HEK293 (cell line): ENCODE measurements at regions not wholly inside any gene's neighbourhood (a gene's known extent, or its start where the extent isn't known, plus 50 kb on each side); places are given as distances from the start of the nearest gene placed in this dataset.

Source experiments
- ZNF211 ChIP-seq: fragments of 450-650 bp; formaldehyde crosslinking; IDR thresholded peaks from 2 replicates; pipeline ENCODE4 v1.5.1; 2016; ENCODE audit warnings: low read depth, missing biosample characterization, missing genetic modification characterization
- ZSCAN23 ChIP-seq: fragments of 450-650 bp; formaldehyde crosslinking; IDR thresholded peaks from 2 replicates; pipeline ENCODE4 v1.5.1; 2016; ENCODE audit warnings: missing biosample characterization, missing genetic modification characterization
- TF ChIP-seq, protein P1 (sequence below): fragments of 450-650 bp; formaldehyde crosslinking; IDR thresholded peaks from 2 replicates; pipeline ENCODE4 v1.5.1; 2016; ENCODE audit warnings: missing biosample characterization, missing genetic modification characterization
- TF ChIP-seq, protein P2 (sequence below): fragments of 450-650 bp; IDR thresholded peaks from 2 replicates; pipeline ENCODE4 v1.5.1; 2018; ENCODE audit warnings: missing biosample characterization, mild to moderate bottlenecking, missing genetic modification characterization

DNA sequence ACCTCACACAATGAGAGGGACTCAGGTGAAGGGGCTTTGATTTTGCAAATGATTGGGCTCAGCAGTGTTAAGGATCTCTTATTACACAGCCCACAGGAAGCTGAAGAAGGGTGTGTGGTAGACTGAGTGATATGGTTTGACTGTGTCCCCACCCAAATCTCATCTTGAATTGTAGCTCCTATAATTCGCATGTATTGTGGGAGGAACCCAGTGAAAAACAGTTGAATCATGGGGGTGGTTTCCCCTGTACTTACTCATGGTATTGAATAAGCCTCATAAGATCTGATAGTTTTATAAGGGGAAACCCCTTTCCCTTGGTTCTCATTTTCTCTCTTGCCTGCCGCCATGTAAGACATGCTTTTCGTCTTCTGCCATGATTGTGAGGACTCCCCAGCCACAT, 132.5 kb upstream of the FBXL7 start:
- TF ChIP-seq, protein P1, sequence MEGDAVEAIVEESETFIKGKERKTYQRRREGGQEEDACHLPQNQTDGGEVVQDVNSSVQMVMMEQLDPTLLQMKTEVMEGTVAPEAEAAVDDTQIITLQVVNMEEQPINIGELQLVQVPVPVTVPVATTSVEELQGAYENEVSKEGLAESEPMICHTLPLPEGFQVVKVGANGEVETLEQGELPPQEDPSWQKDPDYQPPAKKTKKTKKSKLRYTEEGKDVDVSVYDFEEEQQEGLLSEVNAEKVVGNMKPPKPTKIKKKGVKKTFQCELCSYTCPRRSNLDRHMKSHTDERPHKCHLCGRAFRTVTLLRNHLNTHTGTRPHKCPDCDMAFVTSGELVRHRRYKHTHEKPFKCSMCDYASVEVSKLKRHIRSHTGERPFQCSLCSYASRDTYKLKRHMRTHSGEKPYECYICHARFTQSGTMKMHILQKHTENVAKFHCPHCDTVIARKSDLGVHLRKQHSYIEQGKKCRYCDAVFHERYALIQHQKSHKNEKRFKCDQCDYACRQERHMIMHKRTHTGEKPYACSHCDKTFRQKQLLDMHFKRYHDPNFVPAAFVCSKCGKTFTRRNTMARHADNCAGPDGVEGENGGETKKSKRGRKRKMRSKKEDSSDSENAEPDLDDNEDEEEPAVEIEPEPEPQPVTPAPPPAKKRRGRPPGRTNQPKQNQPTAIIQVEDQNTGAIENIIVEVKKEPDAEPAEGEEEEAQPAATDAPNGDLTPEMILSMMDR (tag by site-specific recombination), result no peak
- TF ChIP-seq, protein P2, sequence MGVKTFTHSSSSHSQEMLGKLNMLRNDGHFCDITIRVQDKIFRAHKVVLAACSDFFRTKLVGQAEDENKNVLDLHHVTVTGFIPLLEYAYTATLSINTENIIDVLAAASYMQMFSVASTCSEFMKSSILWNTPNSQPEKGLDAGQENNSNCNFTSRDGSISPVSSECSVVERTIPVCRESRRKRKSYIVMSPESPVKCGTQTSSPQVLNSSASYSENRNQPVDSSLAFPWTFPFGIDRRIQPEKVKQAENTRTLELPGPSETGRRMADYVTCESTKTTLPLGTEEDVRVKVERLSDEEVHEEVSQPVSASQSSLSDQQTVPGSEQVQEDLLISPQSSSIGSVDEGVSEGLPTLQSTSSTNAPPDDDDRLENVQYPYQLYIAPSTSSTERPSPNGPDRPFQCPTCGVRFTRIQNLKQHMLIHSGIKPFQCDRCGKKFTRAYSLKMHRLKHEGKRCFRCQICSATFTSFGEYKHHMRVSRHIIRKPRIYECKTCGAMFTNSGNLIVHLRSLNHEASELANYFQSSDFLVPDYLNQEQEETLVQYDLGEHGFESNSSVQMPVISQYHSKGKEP (tag by site-specific recombination), result no peak
- TF ChIP-seq ZSCAN23 (tag by site-specific recombination) (no peak), ZNF211 (tag by site-specific recombination) (no peak)
